Ovary (tissue), 3 donors: ENCODE measurements at regions not wholly inside any gene's neighbourhood (a gene's known extent, or its start where the extent isn't known, plus 50 kb on each side); places are given as distances from the start of the nearest gene placed in this dataset.

Experiments
- CTCF ChIP-seq, 3 donors: fragments of 450-650 bp in 2 of 3; fragments of 200-600 bp in 1 of 3; IDR thresholded peaks; one replicate each; pipeline versions ENCODE4 v1.5.1 to v1.8.0; 2016 to 2022; ENCODE audit warnings: antibody characterized with exemption in 3 of 3, mild to moderate bottlenecking in 1 of 3
- EP300 ChIP-seq: sonication (generic); formaldehyde crosslinking; IDR thresholded peaks from one replicate; pipeline ENCODE4 v1.6.1; 2017; ENCODE audit warnings: antibody characterized with exemption
- POLR2A ChIP-seq: fragments of 450-650 bp; IDR thresholded peaks from one replicate; pipeline ENCODE4 v1.6.1; 2017; ENCODE audit warnings: antibody characterized with exemption, mild to moderate bottlenecking, moderate library complexity
- donor health status: DM: no; HTN: no; CAD: no.

GRCh38 chr12:91913124-91913523 lies 232.5 kb downstream of the BTG1 start:
- no peak for TF ChIP-seq EP300
- no peak for TF ChIP-seq POLR2A
- no peak for TF ChIP-seq CTCF (IDR thresholded peaks at IDR 0.05)
